NCI-H1092 (cell line): ENCODE measurements at regions not wholly inside any gene's neighbourhood (a gene's known extent, or its start where the extent isn't known, plus 50 kb on each side); places are given as distances from the start of the nearest gene placed in this dataset.
"Not testable (repeated sequence)": the region's sequence is repeated elsewhere in the genome, so short reads cannot be mapped to it uniquely, and the experiment has no call there.

ENCODE experiments used
- DNase-seq: peaks from one replicate; lab custom pipeline; 2025; lab: John Stamatoyannopoulos, UW

- DNase-seq, result no peak
These were observed 115.9 kb downstream of the OTOR start for GRCh38 chr20:16864069-16864468.

- no peak for DNase-seq
These were observed 116.8 kb downstream of the OTOR start for GRCh38 chr20:16864963-16865362.

DNA sequence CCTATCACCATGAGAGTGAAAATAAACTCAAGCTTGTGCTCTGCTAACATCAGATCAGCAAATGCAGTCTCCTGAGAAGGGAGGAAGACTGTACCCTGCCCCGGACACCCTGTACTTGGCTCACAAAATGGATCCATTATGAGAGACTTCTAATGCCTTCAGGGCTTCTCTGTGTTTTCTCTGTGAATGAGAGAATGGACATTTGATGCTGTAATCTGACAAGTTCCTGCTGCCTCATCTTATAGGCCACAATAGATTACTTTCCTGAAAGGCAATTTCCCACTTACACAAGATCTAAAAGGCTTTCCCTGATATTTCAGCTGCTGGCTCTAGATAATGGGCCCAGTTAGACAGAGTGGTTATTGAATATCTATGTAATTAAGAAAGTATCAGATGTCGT lies 117.2 kb downstream of the OTOR start:
- no peak for DNase-seq

- DNase-seq, result not testable (repeated sequence)
These were observed 125.0 kb downstream of the OTOR start for GRCh38 chr20:16873124-16873523.

GRCh38 chr20:16877053-16877554 lies 128.9 kb downstream of the OTOR start:
- DNase-seq, result no peak

- no peak for DNase-seq
These were observed 137.6 kb downstream of the OTOR start for GRCh38 chr20:16885746-16886145.

DNA sequence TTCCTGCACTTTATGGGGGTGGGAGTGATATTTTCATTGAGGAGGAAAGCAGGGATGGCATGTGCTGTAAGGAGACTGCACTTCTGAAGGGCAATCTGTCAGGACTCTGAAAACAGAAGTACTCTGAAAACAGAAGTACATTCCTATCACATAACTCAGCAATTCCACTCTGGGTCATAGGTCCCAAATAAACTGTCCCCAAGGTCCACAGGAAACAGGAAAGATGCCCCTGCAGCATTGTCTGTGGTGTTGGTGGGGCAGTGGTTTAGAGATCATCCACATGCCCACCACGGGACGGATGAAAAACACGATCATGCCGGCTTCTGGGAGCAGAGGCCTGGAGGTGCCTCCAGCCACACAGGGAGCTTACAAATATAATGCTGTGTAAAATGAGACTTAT lies 150.3 kb downstream of the OTOR start:
- DNase-seq, result no peak

- no peak for DNase-seq
These were observed 154.5 kb downstream of the OTOR start for GRCh38 chr20:16902662-16903061.

DNA sequence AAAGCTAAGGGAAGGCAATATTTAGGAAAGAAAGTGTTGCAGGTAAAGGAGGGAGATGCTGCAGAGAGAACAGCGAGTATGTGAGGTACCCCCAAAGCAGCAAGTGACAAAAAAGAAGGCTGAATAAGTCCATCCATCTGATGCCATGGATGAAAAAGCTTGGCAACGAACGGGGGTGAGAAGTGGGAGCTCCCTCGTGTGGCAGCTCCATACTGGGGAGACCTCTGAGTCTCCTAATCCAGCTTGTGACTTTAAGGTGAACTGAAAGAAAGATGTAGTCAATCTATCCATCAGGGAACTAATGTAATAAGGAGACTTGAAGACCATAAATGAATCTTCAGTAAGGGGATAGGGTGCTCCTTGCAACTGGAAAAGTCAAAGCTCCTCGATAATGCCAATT lies 156.6 kb downstream of the OTOR start:
- DNase-seq, result no peak

DNA sequence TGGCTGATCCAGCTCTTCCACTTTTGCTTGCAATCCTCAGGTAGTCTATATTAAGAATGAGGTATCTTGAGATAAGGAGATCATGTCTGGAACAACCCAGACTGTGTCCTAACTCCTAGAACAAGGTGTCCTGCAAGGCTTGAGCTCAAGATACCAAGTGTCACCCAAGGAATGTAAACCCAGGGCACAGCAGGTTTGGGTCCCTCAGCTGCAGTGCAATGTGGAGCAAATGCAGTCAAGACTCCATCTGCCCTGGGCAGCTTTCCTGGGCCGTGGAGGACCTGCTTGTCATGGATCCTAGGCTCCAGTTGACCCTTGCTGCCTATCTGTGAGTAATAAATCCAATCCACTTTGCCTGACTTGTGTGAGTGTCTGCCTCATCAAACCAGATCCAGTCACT lies 166.1 kb downstream of the OTOR start:
- DNase-seq, result no peak

DNA sequence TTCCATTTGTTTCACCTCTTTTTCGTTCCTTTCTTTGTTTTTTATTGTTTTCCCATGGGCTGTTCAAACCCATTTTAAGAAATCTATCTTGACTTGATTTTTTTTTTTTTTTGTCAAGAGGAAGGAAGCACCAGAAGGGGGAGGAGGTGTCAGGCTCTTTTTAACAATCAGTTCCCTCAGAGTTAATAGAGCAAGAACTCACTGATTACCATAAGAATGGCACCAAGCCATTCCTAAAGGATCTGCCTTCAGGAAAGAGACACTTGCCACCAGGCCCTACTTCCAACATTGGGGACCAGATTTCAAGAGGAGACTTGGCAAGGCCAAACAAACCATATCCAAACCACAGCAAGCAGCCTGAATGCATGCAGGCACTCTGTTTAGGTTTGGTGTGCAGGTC lies 168.0 kb downstream of the OTOR start:
- DNase-seq, result no peak

DNA sequence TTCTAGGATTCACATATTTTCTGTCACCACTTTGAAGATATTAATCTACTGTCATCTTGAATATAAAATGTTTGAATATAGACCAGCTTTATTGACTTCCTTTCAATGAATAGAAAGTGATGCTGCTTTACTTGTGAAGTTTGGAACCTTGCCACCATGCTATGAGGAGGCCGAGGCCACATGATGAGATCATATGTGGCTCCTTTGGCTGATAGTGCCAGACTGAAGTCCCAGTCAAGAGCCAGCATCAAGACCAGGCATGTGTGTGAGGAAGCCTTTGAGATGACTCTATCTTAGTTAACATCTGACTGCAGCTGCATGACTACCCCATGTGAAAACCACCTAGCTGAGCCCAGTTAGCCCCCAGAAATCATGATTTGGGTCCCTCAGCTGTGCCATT lies 169.5 kb downstream of the OTOR start:
- no peak for DNase-seq

DNA sequence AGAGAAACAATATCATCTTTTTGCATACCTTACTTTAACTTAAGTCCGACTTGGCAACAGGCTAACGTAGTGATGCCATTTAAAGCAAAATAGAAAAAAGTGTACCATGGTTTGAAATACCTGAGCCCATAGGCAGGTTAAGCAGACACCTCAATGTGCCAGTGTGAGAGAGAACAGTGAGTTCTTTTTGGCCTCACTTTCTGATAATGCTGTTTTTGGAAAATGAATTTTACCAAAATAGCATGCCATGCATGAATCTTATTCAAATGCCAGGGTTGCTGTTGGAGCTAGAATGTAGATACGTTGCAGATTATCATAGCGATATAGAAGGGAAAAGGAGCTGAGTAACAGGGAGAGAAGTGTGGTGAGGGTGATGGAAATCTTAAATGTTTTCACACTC lies 170.2 kb downstream of the OTOR start:
- no peak for DNase-seq

GRCh38 chr20:16919841-16920240 lies 171.7 kb downstream of the OTOR start:
- no peak for DNase-seq

DNA sequence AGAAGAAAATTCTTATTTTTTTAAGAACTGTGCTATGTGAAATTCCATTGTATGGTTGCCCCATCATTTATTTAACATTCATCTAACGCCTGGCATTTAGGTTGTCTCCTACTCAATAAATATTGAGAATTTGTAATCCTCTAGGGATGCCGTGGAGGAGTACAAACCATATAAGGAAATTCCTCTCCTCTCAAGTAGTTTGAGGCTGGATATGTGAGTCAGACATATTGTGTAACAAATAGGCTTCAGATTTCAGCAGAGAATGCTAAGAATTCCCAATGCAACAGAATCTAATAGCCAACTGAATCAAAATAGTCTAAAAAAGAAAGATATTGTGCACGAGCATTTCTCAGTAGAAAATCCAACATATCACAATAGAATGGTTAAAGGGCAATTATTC lies 174.7 kb downstream of the OTOR start:
- DNase-seq, result no peak

- DNase-seq, result peak; percentile 59
These were observed 178.7 kb downstream of the OTOR start for GRCh38 chr20:16926626-16927430.

GRCh38 chr20:16929756-16930155 lies 181.6 kb downstream of the OTOR start:
- no peak for DNase-seq

- DNase-seq, result no peak
These were observed 182.5 kb downstream of the OTOR start for GRCh38 chr20:16930656-16931055.

DNA sequence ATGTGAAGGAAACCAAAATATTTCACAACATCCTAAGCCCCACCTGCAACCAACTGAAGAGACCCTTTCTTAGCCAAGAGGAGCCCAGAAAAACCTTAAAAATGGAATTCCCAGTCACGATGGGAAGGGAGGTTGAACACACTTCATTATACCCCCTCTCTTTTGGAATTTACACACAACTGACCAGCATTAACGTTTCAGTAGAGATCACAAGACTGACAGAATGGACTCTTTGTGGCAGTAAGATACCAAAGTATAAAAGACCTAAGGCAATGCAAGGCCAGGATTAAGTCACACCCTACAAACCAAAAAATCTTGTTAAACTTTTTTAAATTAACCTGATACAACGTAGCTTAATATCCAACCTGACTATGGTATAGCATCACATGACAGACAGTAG lies 190.9 kb downstream of the OTOR start:
- no peak for DNase-seq

- DNase-seq, result no peak
These were observed 192.5 kb downstream of the OTOR start for GRCh38 chr20:16940701-16941100.

DNA sequence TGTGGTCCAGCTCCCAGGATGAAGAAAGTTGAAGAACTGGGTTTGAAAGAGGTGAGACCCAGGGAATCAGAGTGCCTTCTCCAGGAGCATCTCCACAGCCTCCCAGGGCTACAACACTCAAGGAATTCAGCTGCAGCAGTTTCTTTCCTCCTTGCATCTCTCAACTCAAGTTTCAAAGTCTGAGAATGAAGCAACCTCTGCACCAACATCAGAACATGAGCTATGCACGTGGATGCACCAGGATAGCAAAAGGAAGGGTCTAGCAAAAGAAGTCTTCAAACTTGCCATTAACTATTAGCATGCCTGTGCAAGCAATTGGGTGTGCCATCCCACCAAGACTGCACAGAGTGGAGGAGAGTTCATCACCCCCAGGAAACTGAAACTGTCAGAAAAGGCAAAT lies 193.9 kb downstream of the OTOR start:
- DNase-seq, result no peak

DNA sequence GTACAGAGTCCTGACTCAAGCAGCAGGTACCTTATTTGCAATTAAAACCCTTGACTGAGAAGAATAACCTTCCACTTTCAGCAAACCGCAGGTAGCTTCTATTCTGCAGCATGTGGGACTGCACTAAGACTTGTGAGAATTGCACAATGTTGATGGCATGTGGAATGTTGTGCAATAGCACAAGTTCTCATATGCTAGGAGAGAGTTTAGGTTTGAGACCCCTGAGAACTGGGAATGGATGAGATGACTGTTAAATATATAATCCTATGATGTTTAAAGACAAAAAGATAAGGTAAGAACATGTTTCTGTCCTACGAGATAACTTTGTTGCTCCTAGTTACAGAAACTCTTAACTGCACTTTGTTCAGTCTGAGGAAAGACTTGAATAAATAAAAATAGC lies 194.6 kb downstream of the OTOR start:
- DNase-seq, result no peak

- DNase-seq, result no peak
These were observed 196.6 kb downstream of the OTOR start for GRCh38 chr20:16944745-16945144.

- no peak for DNase-seq
These were observed 197.5 kb downstream of the OTOR start for GRCh38 chr20:16945619-16946018.
